Epithelial cell of esophagus (primary cell): ENCODE measurements at regions not wholly inside any gene's neighbourhood (a gene's known extent, or its start where the extent isn't known, plus 50 kb on each side); places are given as distances from the start of the nearest gene placed in this dataset.

Source experiments
- DNase-seq: peaks from one replicate; pipeline ENCODE4 v3.0.0; 2010; ENCODE audit warnings: low read depth
- H3K4me3 ChIP-seq: 2 replicates; pipeline ENCODE4 v1.5.1; 2011; ENCODE audit warnings: mild to moderate bottlenecking, low read length, control low read depth
- CTCF ChIP-seq: IDR thresholded peaks from 2 replicates; pipeline ENCODE4 v1.5.1; 2011; ENCODE audit warnings: low read depth, mild to moderate bottlenecking, low read length, control low read depth, inconsistent platforms; ENCODE audit not compliant: insufficient read depth; ENCODE audit errors: missing control alignments

GRCh38 chr1:55836086-55836485, 620.9 kb upstream of the USP24 start:
- no peak for TF ChIP-seq CTCF
- H3K4me3 ChIP-seq: no peak overlapping the region
- DNase-seq: no peak

GRCh38 chr1:55833529-55834091, 618.4 kb upstream of the USP24 start:
- no peak overlapping the region for H3K4me3 ChIP-seq
- DNase-seq: no peak
- no peak for TF ChIP-seq CTCF

GRCh38 chr1:55831759-55832158, 616.6 kb upstream of the USP24 start:
- TF ChIP-seq CTCF: no peak
- DNase-seq: no peak
- no peak overlapping the region for H3K4me3 ChIP-seq

GRCh38 chr1:55828044-55828443, 612.9 kb upstream of the USP24 start:
- DNase-seq: peak; percentile 23
- no peak overlapping the region for H3K4me3 ChIP-seq
- no peak for TF ChIP-seq CTCF

GRCh38 chr1:55827350-55827749, 612.2 kb upstream of the USP24 start:
- TF ChIP-seq CTCF: no peak
- no peak overlapping the region for H3K4me3 ChIP-seq
- DNase-seq: peak; percentile 40

- no peak for DNase-seq
- TF ChIP-seq CTCF: no peak
Measured at GRCh38 chr1:55826381-55827080, 611.4 kb upstream of the USP24 start.

GRCh38 chr1:55825461-55825860, 610.3 kb upstream of the USP24 start:
- no peak for TF ChIP-seq CTCF
- DNase-seq: no peak

More at GRCh38 chr1:55826381-55827080, 611.4 kb upstream of the USP24 start:
- no peak overlapping the region for H3K4me3 ChIP-seq

More at GRCh38 chr1:55825461-55825860, 610.3 kb upstream of the USP24 start:
- H3K4me3 ChIP-seq: no peak overlapping the region
